Fibroblast of skin of scalp (primary cell): ENCODE measurements at regions not wholly inside any gene's neighbourhood (a gene's known extent, or its start where the extent isn't known, plus 50 kb on each side); places are given as distances from the start of the nearest gene placed in this dataset.
A peak's percentile ranks its signal among the peaks of the same experiment; 100 is the strongest.

Experiments used
- DNase-seq: peaks from one replicate; pipeline ENCODE4 v3.0.0-alpha.2; 2013

GRCh38 chr13:108156749-108157148 is 58.6 kb downstream of the LIG4 start:
- no peak for DNase-seq

GRCh38 chr13:108155185-108156106 is 59.9 kb downstream of the LIG4 start:
- DNase-seq, result peak; percentile 34

- no peak for DNase-seq
Observed at GRCh38 chr13:108154421-108154858, 60.9 kb downstream of the LIG4 start.

GRCh38 chr13:108146642-108147041 is 68.7 kb downstream of the LIG4 start:
- no peak for DNase-seq

- DNase-seq, result no peak
Observed at GRCh38 chr13:108142702-108143436, 72.5 kb downstream of the LIG4 start.

- DNase-seq, result no peak
Observed at GRCh38 chr13:108137176-108137575, 78.2 kb downstream of the LIG4 start.

- no peak for DNase-seq
Observed at GRCh38 chr13:108127406-108127805, 87.9 kb downstream of the LIG4 start.

- DNase-seq, result no peak
Observed at GRCh38 chr13:108126056-108126455, 89.3 kb downstream of the LIG4 start.

- DNase-seq, result no peak
Observed at GRCh38 chr13:108121406-108121805, 93.9 kb downstream of the LIG4 start.

- DNase-seq, result no peak
Observed at GRCh38 chr13:108120856-108121255, 94.5 kb downstream of the LIG4 start.

GRCh38 chr13:108120302-108120701 is 95.0 kb downstream of the LIG4 start:
- DNase-seq, result no peak

GRCh38 chr13:108115738-108116137 is 99.6 kb downstream of the LIG4 start:
- DNase-seq, result no peak

- DNase-seq, result no peak
Observed at GRCh38 chr13:108113407-108113806, 101.9 kb downstream of the LIG4 start.

GRCh38 chr13:108104736-108105135 is 110.6 kb downstream of the LIG4 start:
- no peak for DNase-seq

GRCh38 chr13:108102771-108103170 is 112.6 kb downstream of the LIG4 start:
- DNase-seq, result no peak

- DNase-seq, result no peak
Observed at GRCh38 chr13:108096301-108096915, 118.9 kb downstream of the LIG4 start.

- no peak for DNase-seq
Observed at GRCh38 chr13:108095036-108095435, 120.3 kb downstream of the LIG4 start.

- no peak for DNase-seq
Observed at GRCh38 chr13:108093616-108094015, 121.7 kb downstream of the LIG4 start.

GRCh38 chr13:108087810-108088209 is 127.5 kb downstream of the LIG4 start:
- no peak for DNase-seq

- DNase-seq, result no peak
Observed at GRCh38 chr13:108086678-108087077, 128.7 kb downstream of the LIG4 start.

GRCh38 chr13:108084840-108085239 is 130.5 kb downstream of the LIG4 start:
- no peak for DNase-seq

GRCh38 chr13:108083056-108083455 is 132.3 kb downstream of the LIG4 start:
- DNase-seq, result no peak

- DNase-seq, result no peak
Observed at GRCh38 chr13:108082481-108082880, 132.9 kb downstream of the LIG4 start.
